ENCODE measurements at regions not wholly inside any gene's neighbourhood (a gene's known extent, or its start where the extent isn't known, plus 50 kb on each side); places are given as distances from the start of the nearest gene placed in this dataset.

- TF ChIP-seq AR (CRISPR knock-in tag; IDR thresholded peaks at IDR 0.05) = no peak
Measured at GRCh38 chr5:86112249-86112648, 505.5 kb upstream of the COX7C start (continued).

- Mint-ChIP-seq H3K4me1 (0 out of 2 replicates have a peak, but pooled peaks cover 3% of the 10 kb centered on the region), H3K36me3 (no peaks in the 10 kb centered on the region)
- no peak for DNase-seq (ENCODE audit: low spot score)
Measured at GRCh38 chr5:86115164-86115563, 502.6 kb upstream of the COX7C start.

More at GRCh38 chr5:86115164-86115563, 502.6 kb upstream of the COX7C start:
- TF ChIP-seq NR1H2 (CRISPR knock-in tag; IDR thresholded peaks at IDR 0.05) = no peak
- TF ChIP-seq NFATC4 (CRISPR knock-in tag; IDR thresholded peaks at IDR 0.05) = no peak
- no peak for TF ChIP-seq ELF4 (CRISPR knock-in tag; IDR thresholded peaks at IDR 0.05; ENCODE audit: low read depth)
- no peak for TF ChIP-seq ZBTB21 (CRISPR knock-in tag; IDR thresholded peaks at IDR 0.05; ENCODE audit: borderline replicate concordance)
- TF ChIP-seq ZNF532 (CRISPR knock-in tag; IDR thresholded peaks at IDR 0.05; ENCODE audit: borderline replicate concordance) = no peak
- TF ChIP-seq ZNF423 (CRISPR knock-in tag; IDR thresholded peaks at IDR 0.05) = no peak
- TF ChIP-seq FOXP4 (CRISPR knock-in tag; IDR thresholded peaks at IDR 0.05) = no peak
- no peak for TF ChIP-seq NR2C2 (CRISPR knock-in tag; IDR thresholded peaks at IDR 0.05)
- TF ChIP-seq IRF1 (CRISPR knock-in tag; IDR thresholded peaks at IDR 0.05) = no peak
- no peak for TF ChIP-seq SMAD3 (CRISPR knock-in tag; IDR thresholded peaks at IDR 0.05; ENCODE audit: borderline replicate concordance)
- TF ChIP-seq ZMAT4 (CRISPR knock-in tag; IDR thresholded peaks at IDR 0.05) = no peak
- TF ChIP-seq USF2 (CRISPR knock-in tag; IDR thresholded peaks at IDR 0.05) = no peak
- TF ChIP-seq CTCF (IDR thresholded peaks at IDR 0.05) = no peak
- no peak for TF ChIP-seq CBFB (CRISPR knock-in tag; IDR thresholded peaks at IDR 0.05; ENCODE audit: low read depth)
- no peak for TF ChIP-seq ZNF138 (CRISPR knock-in tag; conservative IDR thresholded peaks at IDR 0.05)
- no peak for TF ChIP-seq TEAD4 (CRISPR knock-in tag; IDR thresholded peaks at IDR 0.05)
- TF ChIP-seq RELA (CRISPR knock-in tag; IDR thresholded peaks at IDR 0.05; ENCODE audit: borderline replicate concordance) = no peak
- Mint-ChIP-seq H3K9me3 (peaks cover 23% of the 10 kb centered on the region), H3K27me3 (ENCODE audit: low read depth) (no peaks in the 10 kb centered on the region), H3K4me3 (no peak overlapping the region), H3K27ac (no peak overlapping the region)
- ChIA-PET CTCF (no interaction called here), POLR2A (no interaction called here)
- no peak for ATAC-seq
